SIG-M5 treated with dmso at 0.1 percent for 504 hours (cell line): ENCODE measurements at regions not wholly inside any gene's neighbourhood (a gene's known extent, or its start where the extent isn't known, plus 50 kb on each side); places are given as distances from the start of the nearest gene placed in this dataset.
"Not testable (repeated sequence)": the region's sequence is repeated elsewhere in the genome, so short reads cannot be mapped to it uniquely, and the experiment has no call there.

Source experiments
- DNase-seq: peaks from one replicate; lab custom pipeline; 2025; ENCODE audit not compliant: unreplicated experiment; lab: John Stamatoyannopoulos, UW

GRCh38 chr2:116761864-116762263 lies 1052.6 kb upstream of the DDX18 start:
- DNase-seq, result no peak

GRCh38 chr2:116769514-116769913 lies 1045.0 kb upstream of the DDX18 start:
- no peak for DNase-seq

GRCh38 chr2:116776556-116776955 lies 1037.9 kb upstream of the DDX18 start:
- DNase-seq, result no peak

- no peak for DNase-seq
Measured at GRCh38 chr2:116787848-116788247, 1026.6 kb upstream of the DDX18 start.

GRCh38 chr2:116802671-116803070 lies 1011.8 kb upstream of the DDX18 start:
- no peak for DNase-seq

- no peak for DNase-seq
Measured at GRCh38 chr2:116804901-116805300, 1009.6 kb upstream of the DDX18 start.

GRCh38 chr2:116806505-116806904 lies 1008.0 kb upstream of the DDX18 start:
- DNase-seq, result not testable (repeated sequence)

GRCh38 chr2:116809109-116809508 lies 1005.4 kb upstream of the DDX18 start:
- DNase-seq, result no peak

GRCh38 chr2:116810071-116810470 lies 1004.4 kb upstream of the DDX18 start:
- DNase-seq, result no peak

- no peak for DNase-seq
Measured at GRCh38 chr2:116810645-116811044, 1003.8 kb upstream of the DDX18 start.

GRCh38 chr2:116819355-116819754 lies 995.1 kb upstream of the DDX18 start:
- no peak for DNase-seq

GRCh38 chr2:116820986-116821385 lies 993.5 kb upstream of the DDX18 start:
- no peak for DNase-seq

GRCh38 chr2:116829543-116829942 lies 984.9 kb upstream of the DDX18 start:
- DNase-seq, result not testable (repeated sequence)

GRCh38 chr2:116832148-116832547 lies 982.3 kb upstream of the DDX18 start:
- DNase-seq, result no peak

GRCh38 chr2:116833052-116833451 lies 981.4 kb upstream of the DDX18 start:
- no peak for DNase-seq

- DNase-seq, result no peak
Measured at GRCh38 chr2:116842164-116842563, 972.3 kb upstream of the DDX18 start.

GRCh38 chr2:116859708-116860107 lies 954.8 kb upstream of the DDX18 start:
- no peak for DNase-seq

- DNase-seq, result no peak
Measured at GRCh38 chr2:116874021-116874420, 940.5 kb upstream of the DDX18 start.

GRCh38 chr2:116877274-116877673 lies 937.2 kb upstream of the DDX18 start:
- DNase-seq, result no peak

GRCh38 chr2:116877944-116878343 lies 936.5 kb upstream of the DDX18 start:
- DNase-seq, result no peak

GRCh38 chr2:116879650-116880160 lies 934.8 kb upstream of the DDX18 start:
- DNase-seq, result no peak

GRCh38 chr2:116891191-116891590 lies 923.3 kb upstream of the DDX18 start:
- no peak for DNase-seq

GRCh38 chr2:116911540-116911939 lies 903.0 kb upstream of the DDX18 start:
- DNase-seq, result no peak

GRCh38 chr2:116915673-116916072 lies 898.8 kb upstream of the DDX18 start:
- DNase-seq, result no peak
